Parathyroid adenoma (tissue), 2 donors: ENCODE measurements at regions not wholly inside any gene's neighbourhood (a gene's known extent, or its start where the extent isn't known, plus 50 kb on each side); places are given as distances from the start of the nearest gene placed in this dataset.
"Not testable (repeated sequence)": the region's sequence is repeated elsewhere in the genome, so short reads cannot be mapped to it uniquely, and the experiment has no call there.

Source experiments
- H2AFZ ChIP-seq: fragments of 300-600 bp; sonication (generic); one replicate; pipeline ENCODE4 v1.7.0; 2017; ENCODE audit warnings: antibody characterized with exemption, mild to moderate bottlenecking
- H3K27ac ChIP-seq: fragments of 300-600 bp; sonication (generic); one replicate; pipeline ENCODE4 v1.7.0; 2017
- H3K27me3 ChIP-seq: fragments of 300-600 bp; sonication (generic); one replicate; pipeline ENCODE4 v1.7.0; 2017; ENCODE audit warnings: low read length; ENCODE audit not compliant: control insufficient read depth, insufficient read depth
- H3K36me3 ChIP-seq: fragments of 300-600 bp; sonication (generic); one replicate; pipeline ENCODE4 v1.7.0; 2017; ENCODE audit warnings: low read length; ENCODE audit not compliant: control insufficient read depth, insufficient read depth
- H3K4me1 ChIP-seq: fragments of 300-600 bp; sonication (generic); one replicate; pipeline ENCODE4 v1.7.0; 2017; ENCODE audit warnings: control low read depth
- H3K4me2 ChIP-seq: fragments of 300-600 bp; sonication (generic); one replicate; pipeline ENCODE4 v1.7.0; 2017; ENCODE audit warnings: low read length
- H3K4me3 ChIP-seq: fragments of 300-600 bp; sonication (generic); one replicate; pipeline ENCODE4 v1.7.0; 2017; ENCODE audit warnings: low read depth, low read length
- H3K79me2 ChIP-seq: fragments of 300-600 bp; sonication (generic); one replicate; pipeline ENCODE4 v1.7.0; 2017; ENCODE audit warnings: control low read depth
- H3K9ac ChIP-seq: fragments of 300-600 bp; sonication (generic); one replicate; pipeline ENCODE4 v1.7.0; 2017; ENCODE audit warnings: mild to moderate bottlenecking
- H3K9me3 ChIP-seq: fragments of 300-600 bp; sonication (generic); one replicate; pipeline ENCODE4 v1.7.0; 2017; ENCODE audit warnings: low read length; ENCODE audit not compliant: control insufficient read depth
- donor health status: primary hyperparathyroidism.

DNA sequence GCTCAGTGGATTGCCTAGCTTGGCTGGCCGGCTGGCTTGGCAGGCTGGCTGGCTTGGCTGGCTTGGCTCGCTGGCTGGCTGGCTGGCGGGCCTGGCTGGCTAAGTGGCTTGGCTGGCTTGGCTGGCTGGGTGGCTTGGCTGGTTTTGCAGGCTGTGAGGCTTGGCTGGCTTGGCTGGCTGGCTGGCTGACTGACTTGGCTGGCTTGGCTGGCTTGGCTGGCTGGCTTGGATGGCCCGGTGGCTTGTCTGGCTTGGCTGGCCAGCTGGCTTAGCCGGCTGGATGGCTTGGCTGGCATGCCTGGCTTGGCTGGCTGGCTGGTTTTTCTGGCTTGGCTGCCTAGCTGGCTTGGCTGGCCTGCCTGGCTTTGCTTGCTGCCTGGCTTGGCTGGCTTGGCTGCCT lies 2831.4 kb downstream of the RPIA start:
- H3K9me3 ChIP-seq, H3K4me1 ChIP-seq, H3K27ac ChIP-seq, H3K36me3 ChIP-seq, H3K4me3 ChIP-seq, H2AFZ ChIP-seq, H3K4me2 ChIP-seq, H3K9ac ChIP-seq, H3K79me2 ChIP-seq, H3K27me3 ChIP-seq: not testable (repeated sequence)

DNA sequence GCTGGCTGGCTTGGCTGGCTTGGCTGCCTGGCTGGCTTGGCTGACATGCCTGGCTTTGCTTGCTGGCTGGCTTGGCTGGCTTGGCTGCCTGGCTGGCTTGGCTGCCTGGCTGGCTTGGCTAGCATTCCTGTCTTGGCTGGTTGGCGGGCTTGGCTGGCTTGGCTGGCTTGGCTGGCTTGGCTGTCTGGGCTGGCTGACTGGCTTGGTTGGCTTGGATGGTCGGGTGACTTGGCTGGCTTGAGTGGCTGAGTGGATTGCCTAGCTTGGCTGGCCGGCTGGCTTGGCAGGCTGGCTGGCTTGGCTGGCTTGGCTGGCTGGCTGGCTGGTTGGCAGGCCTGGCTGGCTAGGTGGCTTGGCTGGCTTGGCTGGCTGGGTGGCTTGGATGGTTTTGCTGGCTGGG lies 2832.3 kb downstream of the RPIA start:
- not testable (repeated sequence) for H3K4me3 ChIP-seq, H2AFZ ChIP-seq, H3K36me3 ChIP-seq

DNA sequence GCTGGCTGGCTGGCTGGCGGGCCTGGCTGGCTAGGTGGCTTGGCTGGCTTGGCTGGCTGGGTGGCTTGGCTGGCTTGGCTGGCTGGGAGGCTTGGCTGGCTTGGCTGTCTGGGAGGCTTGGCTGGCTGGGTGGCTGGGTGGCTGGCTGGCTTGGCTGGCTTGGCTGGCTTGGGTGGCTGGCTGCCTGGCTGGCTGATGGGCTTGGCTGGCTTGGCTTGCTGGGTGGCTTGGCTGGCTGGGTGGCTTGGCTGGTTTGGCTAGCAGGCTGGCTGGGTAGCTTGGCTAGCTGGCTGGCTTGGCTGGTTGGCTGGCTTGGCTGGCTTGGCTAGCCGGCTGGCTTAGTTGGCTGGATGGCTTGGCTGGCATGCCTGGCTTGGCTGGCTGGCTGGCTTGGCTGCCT lies 2834.1 kb downstream of the RPIA start:
- not testable (repeated sequence) for H3K4me3 ChIP-seq, H3K9ac ChIP-seq, H3K79me2 ChIP-seq, H3K36me3 ChIP-seq, H2AFZ ChIP-seq, H3K27ac ChIP-seq, H3K4me2 ChIP-seq, H3K4me1 ChIP-seq, H3K9me3 ChIP-seq, H3K27me3 ChIP-seq

More for the DNA sequence above, 2832.3 kb downstream of the RPIA start:
- not testable (repeated sequence) for H3K27me3 ChIP-seq, H3K9ac ChIP-seq, H3K9me3 ChIP-seq, H3K4me1 ChIP-seq, H3K27ac ChIP-seq, H3K79me2 ChIP-seq, H3K4me2 ChIP-seq

DNA sequence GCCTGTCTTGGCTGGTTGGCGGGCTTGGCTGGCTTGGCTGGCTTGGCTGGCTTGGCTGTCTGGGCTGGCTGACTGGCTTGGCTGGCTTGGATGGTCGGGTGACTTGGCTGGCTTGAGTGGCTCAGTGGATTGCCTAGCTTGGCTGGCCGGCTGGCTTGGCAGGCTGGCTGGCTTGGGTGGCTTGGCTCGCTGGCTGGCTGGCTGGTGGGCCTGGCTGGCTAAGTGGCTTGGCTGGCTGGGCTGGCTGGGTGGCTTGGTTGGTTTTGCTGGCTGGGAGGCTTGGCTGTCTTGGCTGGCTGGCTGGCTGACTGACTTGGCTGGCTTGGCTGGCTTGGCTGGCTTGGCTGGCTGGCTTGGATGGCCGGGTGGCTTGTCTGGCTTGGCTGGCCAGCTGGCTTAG lies 2834.6 kb downstream of the RPIA start:
- not testable (repeated sequence) for H3K27ac ChIP-seq, H3K36me3 ChIP-seq, H2AFZ ChIP-seq, H3K27me3 ChIP-seq, H3K4me3 ChIP-seq, H3K79me2 ChIP-seq, H3K4me2 ChIP-seq, H3K9ac ChIP-seq, H3K9me3 ChIP-seq, H3K4me1 ChIP-seq

DNA sequence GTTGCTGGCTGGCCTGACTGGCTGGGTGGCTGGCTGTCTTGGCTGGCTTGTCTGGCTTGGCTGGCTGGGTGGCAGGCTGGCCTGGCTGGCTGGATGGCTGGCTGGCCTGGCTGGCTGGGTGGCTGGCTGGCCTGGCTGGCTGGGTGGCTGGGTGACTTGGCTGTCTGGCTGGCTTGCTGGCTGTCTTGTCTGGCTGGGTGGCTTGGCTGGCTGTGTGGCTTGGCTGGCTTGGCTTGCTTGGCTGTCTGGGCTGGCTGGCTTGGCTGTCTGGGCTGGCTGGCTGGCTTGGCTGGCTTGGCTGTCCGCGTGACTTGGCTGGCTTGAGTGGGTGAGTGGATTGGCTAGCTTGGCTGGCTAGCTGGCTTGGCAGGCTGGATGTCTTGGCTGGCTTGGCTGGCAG lies 2835.6 kb downstream of the RPIA start:
- not testable (repeated sequence) for H3K4me3 ChIP-seq, H3K79me2 ChIP-seq, H3K4me1 ChIP-seq, H3K27ac ChIP-seq, H3K4me2 ChIP-seq, H3K36me3 ChIP-seq, H3K9me3 ChIP-seq, H3K9ac ChIP-seq, H2AFZ ChIP-seq, H3K27me3 ChIP-seq

DNA sequence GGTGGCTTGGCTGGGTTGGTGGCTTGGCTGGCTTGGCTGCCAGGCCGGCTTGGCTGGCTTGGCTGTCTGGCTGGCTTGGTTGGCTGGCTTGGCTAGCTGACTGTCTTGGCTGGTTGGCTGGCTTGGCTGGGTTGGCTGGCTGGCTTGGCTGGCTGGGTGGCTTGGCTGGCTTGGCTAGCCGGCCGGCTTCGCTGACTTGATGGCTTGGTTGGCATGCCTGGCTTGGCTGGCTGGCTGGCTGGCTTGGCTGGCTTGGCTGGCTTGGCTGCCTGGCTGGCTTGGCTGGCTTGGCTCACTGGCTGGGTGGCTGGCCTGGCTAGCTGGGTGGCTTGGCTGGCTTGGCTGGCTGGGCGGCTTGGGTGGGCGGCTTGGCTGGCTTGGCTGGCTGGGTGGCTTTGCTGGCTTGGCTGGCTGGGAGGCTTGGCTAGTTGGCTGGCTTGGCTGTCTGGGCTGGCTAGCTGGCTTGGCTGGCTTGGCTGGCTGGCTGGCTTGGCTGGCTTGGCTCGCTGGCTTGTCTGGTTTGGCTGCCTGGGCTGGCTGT lies 2836.1 kb downstream of the RPIA start:
- not testable (repeated sequence) for H3K4me2 ChIP-seq, H2AFZ ChIP-seq, H3K9me3 ChIP-seq, H3K27me3 ChIP-seq, H3K79me2 ChIP-seq, H3K4me1 ChIP-seq, H3K27ac ChIP-seq, H3K36me3 ChIP-seq, H3K9ac ChIP-seq, H3K4me3 ChIP-seq

DNA sequence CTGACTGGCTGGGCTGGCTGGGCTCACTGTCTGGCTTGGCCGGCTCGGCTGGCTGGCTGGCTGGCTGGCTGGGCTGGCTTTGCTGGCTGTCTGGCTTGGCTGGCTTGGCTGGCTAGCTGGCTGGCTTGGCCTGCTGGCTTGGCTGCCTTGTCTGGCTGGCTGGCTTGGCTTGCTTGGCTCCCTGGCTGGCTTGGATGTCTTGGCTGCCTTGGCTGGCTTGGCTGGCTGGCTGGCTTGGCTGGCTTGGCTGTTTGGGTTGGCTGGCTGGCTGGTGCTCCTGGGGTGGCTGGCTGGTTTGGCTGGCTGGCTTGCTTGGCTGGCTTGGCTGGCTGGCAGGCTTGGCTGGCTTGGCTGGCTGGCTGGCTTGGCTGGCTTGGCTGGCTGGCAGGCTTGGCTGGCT lies 2836.9 kb downstream of the RPIA start:
- not testable (repeated sequence) for H3K9me3 ChIP-seq, H3K79me2 ChIP-seq, H3K4me2 ChIP-seq, H2AFZ ChIP-seq, H3K27ac ChIP-seq, H3K36me3 ChIP-seq, H3K27me3 ChIP-seq, H3K9ac ChIP-seq, H3K4me3 ChIP-seq, H3K4me1 ChIP-seq

DNA sequence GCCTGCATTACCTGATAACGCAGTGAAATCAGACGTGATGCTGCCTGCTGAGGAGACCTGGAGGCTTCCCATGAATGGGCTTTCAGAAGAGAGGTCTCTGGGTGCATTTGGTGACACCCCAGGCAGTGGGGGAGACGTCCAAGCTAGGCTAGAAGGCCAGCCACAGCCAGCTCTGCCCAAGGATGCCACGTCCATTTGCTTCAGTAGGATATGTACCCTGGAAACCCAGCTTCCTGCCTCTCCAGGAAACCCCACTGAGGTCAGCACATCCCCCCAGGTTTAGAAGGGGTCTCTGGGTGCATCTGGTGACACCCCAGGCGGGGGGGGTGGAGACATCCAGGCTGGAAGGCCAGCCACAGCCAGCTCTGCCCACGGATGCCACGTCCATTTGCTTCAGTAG lies 2844.6 kb downstream of the RPIA start:
- H3K4me1 ChIP-seq, H3K79me2 ChIP-seq, H3K36me3 ChIP-seq, H3K27me3 ChIP-seq, H3K9ac ChIP-seq, H3K27ac ChIP-seq, H3K4me2 ChIP-seq, H3K4me3 ChIP-seq, H3K9me3 ChIP-seq, H2AFZ ChIP-seq: not testable (repeated sequence)

DNA sequence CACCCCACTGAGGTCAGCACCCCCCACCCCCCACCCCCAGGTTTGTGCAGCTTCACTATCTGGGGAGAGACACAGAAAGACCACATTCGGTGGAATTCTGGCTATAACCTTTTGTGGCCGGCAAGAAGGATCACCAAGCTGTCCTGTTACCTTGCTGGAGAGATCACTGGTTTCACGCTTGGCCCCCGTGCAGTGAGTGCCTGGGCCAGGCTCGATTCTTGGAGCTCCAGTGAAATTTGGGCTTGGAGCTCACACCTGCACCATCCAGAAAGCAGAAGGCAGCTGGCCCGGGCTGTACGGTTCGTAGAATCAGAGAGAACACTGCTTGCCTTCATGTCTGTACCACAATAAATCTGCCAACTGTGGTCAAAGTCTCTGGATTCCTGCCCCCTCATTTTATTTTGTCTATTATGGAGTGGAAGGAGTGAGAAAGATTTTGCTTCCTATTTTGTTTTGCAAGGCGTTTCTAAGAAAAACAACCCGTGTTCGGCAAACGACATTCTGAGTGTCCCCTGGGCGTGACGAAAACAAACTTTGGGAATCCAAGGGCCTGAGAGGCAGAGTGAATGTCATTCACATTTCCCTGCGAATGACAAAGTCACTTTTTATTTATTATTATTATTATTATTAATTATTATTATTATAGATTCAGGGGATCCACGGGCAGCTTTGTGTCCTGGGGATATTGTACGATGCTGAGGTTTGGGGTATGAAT lies 2845.2 kb downstream of the RPIA start:
- H3K27me3 ChIP-seq, H3K36me3 ChIP-seq, H3K4me1 ChIP-seq, H2AFZ ChIP-seq, H3K27ac ChIP-seq, H3K4me3 ChIP-seq, H3K9me3 ChIP-seq, H3K4me2 ChIP-seq, H3K79me2 ChIP-seq, H3K9ac ChIP-seq: not testable (repeated sequence)

DNA sequence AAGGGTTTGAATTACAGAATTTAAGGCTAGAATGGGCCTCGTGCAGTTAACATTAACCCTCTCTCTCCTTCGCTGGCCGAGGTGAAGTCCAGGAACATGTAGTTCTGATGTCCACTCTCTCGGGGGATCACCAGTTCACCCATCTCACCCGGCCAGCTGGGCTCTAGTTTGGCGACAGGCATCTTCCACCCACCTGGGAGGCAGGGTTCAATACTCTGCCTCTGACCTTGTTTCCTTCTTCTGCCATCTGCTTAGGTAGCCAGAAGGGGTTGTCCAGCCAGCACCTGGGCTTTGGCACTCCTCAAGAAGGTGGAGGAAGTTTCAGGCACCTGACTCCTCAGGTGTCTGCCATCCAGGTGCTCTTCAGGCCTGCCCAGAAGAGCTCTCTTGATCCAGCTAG lies 2857.8 kb downstream of the RPIA start:
- H3K79me2 ChIP-seq, H3K4me2 ChIP-seq, H3K27me3 ChIP-seq, H3K9ac ChIP-seq, H3K4me1 ChIP-seq, H3K27ac ChIP-seq, H3K9me3 ChIP-seq, H3K4me3 ChIP-seq, H2AFZ ChIP-seq, H3K36me3 ChIP-seq: not testable (repeated sequence)

DNA sequence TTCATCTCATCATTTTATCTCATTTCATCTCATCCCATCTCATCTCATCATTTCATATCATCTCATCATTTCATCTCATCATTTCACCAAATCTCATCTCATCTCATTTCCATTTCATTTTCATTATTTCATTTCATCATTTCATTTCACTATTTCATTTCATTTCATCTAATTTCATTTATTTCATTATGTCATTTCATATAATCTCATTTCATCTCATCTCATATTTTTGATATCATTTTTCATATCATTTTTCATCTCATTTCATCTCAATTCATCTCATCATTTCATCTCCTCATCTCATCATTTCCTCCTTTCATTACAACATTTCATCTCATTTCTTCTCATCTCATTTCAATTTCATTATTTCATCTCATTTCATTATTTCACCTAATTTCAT lies 2866.8 kb downstream of the RPIA start:
- H3K9me3 ChIP-seq, H3K27me3 ChIP-seq, H3K4me2 ChIP-seq, H3K27ac ChIP-seq, H3K9ac ChIP-seq, H3K36me3 ChIP-seq, H3K4me3 ChIP-seq, H3K79me2 ChIP-seq, H2AFZ ChIP-seq, H3K4me1 ChIP-seq: not testable (repeated sequence)
